ENCODE measurements at regions not wholly inside any gene's neighbourhood (a gene's known extent, or its start where the extent isn't known, plus 50 kb on each side); places are given as distances from the start of the nearest gene placed in this dataset.

GRCh38 chr18:56175330-56176001 lies 462.9 kb downstream of the TXNL1 start:
- TF ChIP-seq POLR2A (IDR thresholded peaks at IDR 0.05; ENCODE audit: low read depth, low read length) = no peak
- no peak for TF ChIP-seq TAF1 (IDR thresholded peaks at IDR 0.05; ENCODE audit: borderline replicate concordance, low read depth, low read length)

Measured in GM12892 (cell line).